ENCODE measurements at regions not wholly inside any gene's neighbourhood (a gene's known extent, or its start where the extent isn't known, plus 50 kb on each side); places are given as distances from the start of the nearest gene placed in this dataset.

- TF ChIP-seq CTCF (IDR thresholded peaks at IDR 0.05; ENCODE audit: insufficient read depth, low read depth, low read length): no peak
- no peak for TF ChIP-seq EZH2 (IDR thresholded peaks at IDR 0.05; ENCODE audit: insufficient read depth, low read length)
Measured at GRCh38 chr15:93683651-93684050, 547.7 kb upstream of the MCTP2 start.
